Brain pericyte (primary cell): ENCODE measurements at regions not wholly inside any gene's neighbourhood (a gene's known extent, or its start where the extent isn't known, plus 50 kb on each side); places are given as distances from the start of the nearest gene placed in this dataset.

Experiments used
- DNase-seq: peaks from one replicate; pipeline ENCODE4 v3.0.0-alpha.2; 2012; ENCODE audit warnings: low read depth, low spot score

DNA sequence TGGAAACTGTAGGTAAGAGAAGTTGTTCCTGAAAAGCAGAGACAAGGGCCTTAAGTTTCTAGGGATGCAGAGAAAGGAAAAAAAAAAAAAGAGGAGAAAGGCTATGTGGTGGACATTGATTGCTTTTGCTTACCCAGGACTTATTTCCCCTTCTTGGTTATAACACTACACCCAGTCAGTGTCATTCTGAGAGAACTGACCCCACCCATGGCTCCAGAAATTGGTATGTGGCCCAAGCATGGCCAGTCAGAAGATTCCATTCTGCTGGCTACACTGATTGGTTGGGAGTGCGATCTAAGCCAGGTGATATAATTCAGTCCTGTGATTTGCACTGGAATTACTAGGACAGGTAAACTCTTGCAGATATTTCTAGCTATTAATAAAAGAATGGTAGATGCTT lies 62.2 kb upstream of the EXOC4 start:
- DNase-seq = no peak

DNA sequence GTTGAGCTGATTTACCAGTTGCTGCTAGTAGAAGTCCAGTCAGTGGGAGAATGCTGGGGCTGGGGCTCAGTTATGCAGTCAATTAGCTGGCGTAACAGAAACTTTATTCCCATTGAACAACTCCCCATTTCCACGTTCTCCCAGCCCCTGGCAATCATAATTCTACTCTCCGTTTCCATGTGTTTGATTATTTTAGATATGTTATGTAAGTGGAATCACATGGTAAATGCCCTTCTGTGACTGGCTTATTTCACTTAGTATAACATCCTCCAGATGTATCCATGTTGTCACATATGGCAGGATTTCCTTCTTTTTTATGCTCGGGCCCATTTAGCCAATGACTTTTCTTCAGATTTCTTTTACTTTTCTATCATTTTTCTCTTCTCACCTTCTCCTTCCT lies 61.1 kb upstream of the EXOC4 start:
- DNase-seq = no peak

DNA sequence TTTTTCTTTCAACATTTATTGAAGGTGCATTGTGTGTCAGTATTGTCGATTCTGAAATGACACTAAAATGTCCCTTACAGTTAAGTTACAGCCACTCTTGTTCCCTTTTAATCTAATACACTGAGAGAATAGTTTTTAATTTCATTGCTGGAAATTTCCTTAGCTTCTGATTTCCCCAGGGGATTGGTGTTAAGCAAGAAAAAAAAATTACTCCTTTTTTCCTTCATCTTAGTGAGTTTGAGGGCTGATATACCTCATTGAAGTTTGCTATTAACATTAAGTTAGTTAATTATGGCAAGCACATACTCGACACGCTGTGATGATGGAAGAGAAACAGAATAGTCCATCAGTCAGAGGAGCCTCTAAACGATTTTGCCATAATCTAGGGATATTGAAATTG lies 57.0 kb upstream of the EXOC4 start:
- DNase-seq = no peak

DNA sequence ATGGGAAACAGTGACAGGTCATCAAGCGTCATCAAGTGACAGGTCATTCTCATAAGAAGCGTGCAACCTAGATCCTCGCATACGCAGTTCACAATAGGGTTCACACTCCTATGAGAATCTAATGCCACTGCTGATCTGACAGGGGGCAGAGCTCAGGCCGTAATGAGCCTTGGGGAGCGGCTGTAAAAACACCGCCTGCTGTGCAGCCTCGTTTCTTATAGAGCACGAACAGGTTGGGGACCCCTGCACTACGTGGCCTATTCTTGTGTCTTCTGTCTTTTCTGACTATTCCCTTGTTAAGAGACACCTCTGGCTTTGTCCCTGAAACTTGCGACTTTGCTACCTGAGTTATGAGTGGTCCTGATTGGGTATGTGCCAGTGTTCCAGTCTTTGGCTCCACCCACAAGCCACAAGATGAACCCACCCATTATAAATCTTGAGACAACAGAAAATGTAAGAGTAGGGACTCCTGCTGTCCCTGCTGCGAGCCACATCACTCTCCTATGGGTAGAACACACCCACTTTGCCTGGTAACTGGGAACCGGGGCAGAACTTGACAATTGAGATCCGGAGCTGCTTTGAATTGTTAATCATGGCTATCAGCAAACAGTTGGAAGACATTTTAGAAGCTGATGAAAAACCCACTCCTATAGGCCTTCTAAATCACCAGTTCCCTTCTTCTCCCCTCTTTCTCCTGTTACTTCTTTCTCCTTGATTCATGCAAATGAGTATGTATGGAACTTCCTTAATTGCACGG lies 55.8 kb upstream of the EXOC4 start:
- no peak for DNase-seq

DNA sequence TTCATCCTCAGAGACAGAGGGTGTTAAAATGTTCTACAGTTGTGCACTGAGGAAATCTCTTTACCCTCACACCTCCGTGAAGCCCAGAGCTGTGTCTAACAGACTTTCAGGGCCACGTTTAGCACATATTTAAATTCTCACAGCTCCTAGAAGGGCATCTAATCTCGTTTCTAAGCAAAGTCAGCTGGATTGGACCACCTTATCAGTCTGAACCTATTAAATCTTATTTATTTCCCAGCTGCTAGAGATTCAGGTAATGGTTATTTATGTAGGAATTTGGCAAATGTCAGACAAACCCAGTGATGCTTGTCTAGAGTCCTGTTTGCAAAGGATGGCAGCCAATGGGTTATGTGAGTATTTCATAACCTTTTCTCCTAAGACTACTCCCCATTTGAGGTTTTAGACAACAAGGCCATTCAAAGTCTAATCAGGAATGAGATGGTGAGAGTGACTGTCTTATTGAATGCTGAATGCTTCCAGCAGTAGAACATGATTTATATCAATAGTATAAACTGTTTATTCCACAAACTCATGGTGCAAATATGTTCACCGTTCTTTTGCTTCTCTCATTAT lies 54.8 kb upstream of the EXOC4 start:
- no peak for DNase-seq

DNA sequence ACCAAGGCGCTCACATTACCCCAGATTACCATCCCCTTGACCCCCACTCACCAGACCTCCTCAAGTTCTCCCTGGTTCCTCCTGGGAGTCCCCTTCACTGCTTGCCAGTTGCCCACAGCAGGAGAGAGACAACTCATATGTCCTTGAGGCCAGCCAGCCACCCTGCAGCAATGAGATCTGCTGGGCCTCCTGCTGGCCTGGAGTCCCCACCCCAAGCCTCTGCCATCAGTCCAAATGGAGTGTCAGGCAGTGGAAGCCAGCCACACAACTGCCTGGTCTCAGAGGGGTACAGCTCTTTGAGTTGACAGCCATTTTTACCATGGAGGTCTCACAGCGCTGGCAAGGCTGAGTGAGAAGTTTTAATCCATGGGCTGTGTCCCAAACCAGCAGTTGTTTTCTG lies 53.0 kb upstream of the EXOC4 start:
- no peak for DNase-seq

DNA sequence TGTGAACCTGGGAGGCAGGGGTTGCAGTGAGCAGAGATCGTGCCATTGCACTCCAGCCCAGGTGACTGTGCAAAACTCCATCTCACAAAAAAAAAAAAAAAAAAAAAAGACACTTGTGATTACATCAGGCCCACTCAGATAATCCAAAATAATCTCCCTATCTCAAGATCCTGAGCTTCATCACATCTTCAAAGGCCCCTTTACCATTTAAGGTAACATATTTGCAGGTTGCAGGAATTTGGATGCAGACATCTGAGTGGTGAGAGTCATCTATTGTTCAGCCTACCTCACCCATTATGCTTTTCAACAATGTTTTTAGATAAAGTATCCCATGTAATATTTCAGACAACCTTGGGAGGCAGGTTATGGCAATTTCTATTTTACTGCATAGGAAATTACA lies 51.4 kb upstream of the EXOC4 start:
- no peak for DNase-seq

DNA sequence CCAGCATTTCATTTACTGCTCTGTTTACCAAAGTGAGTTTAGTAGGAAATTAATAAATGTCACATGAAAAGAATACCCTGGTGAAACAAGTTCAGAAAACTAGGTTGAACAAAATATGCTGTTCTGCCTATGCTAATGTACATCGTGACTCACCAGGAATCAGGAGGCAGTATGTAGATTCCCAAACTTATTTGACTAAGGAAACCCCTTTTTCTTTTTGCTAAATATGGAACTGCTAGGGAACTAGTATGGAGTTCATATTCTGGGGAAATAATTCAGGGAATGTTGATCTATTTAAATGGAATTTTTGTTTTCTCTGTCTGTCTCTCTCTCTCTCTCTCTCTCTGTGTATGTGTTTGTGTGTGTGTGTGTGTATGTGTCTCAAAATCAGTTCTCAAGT lies 49.9 kb upstream of the EXOC4 start:
- DNase-seq = no peak
